ENCODE measurements at regions not wholly inside any gene's neighbourhood (a gene's known extent, or its start where the extent isn't known, plus 50 kb on each side); places are given as distances from the start of the nearest gene placed in this dataset.

GRCh38 chr1:95806171-95806570 lies 572.2 kb downstream of the RWDD3 start:
- TF ChIP-seq, protein P1, sequence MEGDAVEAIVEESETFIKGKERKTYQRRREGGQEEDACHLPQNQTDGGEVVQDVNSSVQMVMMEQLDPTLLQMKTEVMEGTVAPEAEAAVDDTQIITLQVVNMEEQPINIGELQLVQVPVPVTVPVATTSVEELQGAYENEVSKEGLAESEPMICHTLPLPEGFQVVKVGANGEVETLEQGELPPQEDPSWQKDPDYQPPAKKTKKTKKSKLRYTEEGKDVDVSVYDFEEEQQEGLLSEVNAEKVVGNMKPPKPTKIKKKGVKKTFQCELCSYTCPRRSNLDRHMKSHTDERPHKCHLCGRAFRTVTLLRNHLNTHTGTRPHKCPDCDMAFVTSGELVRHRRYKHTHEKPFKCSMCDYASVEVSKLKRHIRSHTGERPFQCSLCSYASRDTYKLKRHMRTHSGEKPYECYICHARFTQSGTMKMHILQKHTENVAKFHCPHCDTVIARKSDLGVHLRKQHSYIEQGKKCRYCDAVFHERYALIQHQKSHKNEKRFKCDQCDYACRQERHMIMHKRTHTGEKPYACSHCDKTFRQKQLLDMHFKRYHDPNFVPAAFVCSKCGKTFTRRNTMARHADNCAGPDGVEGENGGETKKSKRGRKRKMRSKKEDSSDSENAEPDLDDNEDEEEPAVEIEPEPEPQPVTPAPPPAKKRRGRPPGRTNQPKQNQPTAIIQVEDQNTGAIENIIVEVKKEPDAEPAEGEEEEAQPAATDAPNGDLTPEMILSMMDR (IDR thresholded peaks at IDR 0.05; ENCODE audit: low read depth, low read length), result no peak
- TF ChIP-seq EZH2phosphoT487 (IDR thresholded peaks at IDR 0.05; ENCODE audit: low read depth), result no peak
